HUES6 (cell line): ENCODE measurements at regions not wholly inside any gene's neighbourhood (a gene's known extent, or its start where the extent isn't known, plus 50 kb on each side); places are given as distances from the start of the nearest gene placed in this dataset.

Experiments
- H3K27ac ChIP-seq: 2 replicates; pipeline ENCODE4 v1.7.0; 2013; ENCODE audit warnings: low read depth, mild to moderate bottlenecking, low read length, inconsistent platforms
- H3K27me3 ChIP-seq: 2 replicates; pipeline ENCODE4 v1.6.1; 2013; ENCODE audit warnings: low read length; ENCODE audit not compliant: control insufficient read depth, insufficient read depth
- H3K36me3 ChIP-seq: 2 replicates; pipeline ENCODE4 v1.6.1; 2013; ENCODE audit warnings: low read length; ENCODE audit not compliant: control insufficient read depth, insufficient read depth
- H3K4me1 ChIP-seq: 2 replicates; pipeline ENCODE4 v1.6.1; 2013; ENCODE audit warnings: low read length; ENCODE audit not compliant: control insufficient read depth, insufficient read depth
- H3K4me3 ChIP-seq: 2 replicates; pipeline ENCODE4 v1.5.1; 2013; ENCODE audit warnings: low read depth, low read length
- H3K9ac ChIP-seq: one replicate; pipeline ENCODE4 v1.6.1; 2013; ENCODE audit warnings: mild to moderate bottlenecking, low read length
- H3K9me3 ChIP-seq: 2 replicates; pipeline ENCODE4 v1.6.1; 2013; ENCODE audit warnings: low read depth, low read length; ENCODE audit not compliant: control insufficient read depth, insufficient read depth

DNA sequence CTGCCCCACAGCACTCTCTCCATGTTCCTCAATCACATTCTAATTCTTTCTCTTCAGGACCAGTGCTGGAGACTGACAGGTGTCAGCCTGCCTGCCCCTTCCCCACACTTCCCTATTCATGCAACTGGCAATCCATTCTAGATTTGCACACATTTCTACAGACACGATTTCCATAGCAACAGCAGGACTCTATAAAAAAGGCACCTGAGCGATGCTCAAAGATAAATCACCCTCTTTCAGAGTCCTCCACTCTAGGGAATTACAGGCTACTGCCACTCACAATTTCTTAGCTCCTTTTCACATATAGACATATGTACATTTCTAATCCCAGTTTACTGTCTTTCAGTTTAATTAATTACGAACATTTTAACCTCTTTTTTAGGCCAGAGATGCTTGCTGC is 118.1 kb upstream of the ANKRD1 start:
- Histone ChIP-seq H3K4me1 (peaks cover 9% of the 10 kb centered on the region), H3K9ac (no peak overlapping the region), H3K4me3 (no peak overlapping the region), H3K36me3 (no peaks in the 10 kb centered on the region), H3K9me3 (no peaks in the 10 kb centered on the region), H3K27me3 (no peaks in the 10 kb centered on the region; the same call in none of the 2 replicates), H3K27ac (no peak overlapping the region)

DNA sequence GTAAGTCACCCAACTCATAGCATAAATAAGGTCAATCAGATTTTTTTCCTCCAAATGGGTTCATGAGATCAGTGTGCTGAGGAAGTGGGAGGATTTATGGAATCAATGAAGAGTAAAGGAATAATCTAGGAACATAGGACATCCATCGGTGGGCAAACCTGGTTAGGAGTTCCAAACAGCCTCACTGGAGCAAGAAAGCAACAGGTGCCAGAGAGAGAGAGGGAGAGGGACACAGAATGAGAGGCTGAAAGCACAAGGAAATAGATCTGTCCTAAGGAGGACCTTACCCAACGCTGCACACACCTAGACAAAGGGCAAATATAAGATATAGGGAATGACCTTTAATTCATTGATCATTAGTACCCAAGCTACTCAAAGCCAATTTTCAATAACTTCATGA is 119.5 kb upstream of the ANKRD1 start:
- no peaks in the 10 kb centered on the region; the same call in none of the 2 replicates for H3K27me3 ChIP-seq
- H3K9ac ChIP-seq = no peak overlapping the region
- H3K9me3 ChIP-seq = no peaks in the 10 kb centered on the region
- peaks cover 6% of the 10 kb centered on the region for H3K4me1 ChIP-seq
- H3K36me3 ChIP-seq = no peaks in the 10 kb centered on the region
- no peak overlapping the region for H3K4me3 ChIP-seq
- H3K27ac ChIP-seq = no peak overlapping the region

DNA sequence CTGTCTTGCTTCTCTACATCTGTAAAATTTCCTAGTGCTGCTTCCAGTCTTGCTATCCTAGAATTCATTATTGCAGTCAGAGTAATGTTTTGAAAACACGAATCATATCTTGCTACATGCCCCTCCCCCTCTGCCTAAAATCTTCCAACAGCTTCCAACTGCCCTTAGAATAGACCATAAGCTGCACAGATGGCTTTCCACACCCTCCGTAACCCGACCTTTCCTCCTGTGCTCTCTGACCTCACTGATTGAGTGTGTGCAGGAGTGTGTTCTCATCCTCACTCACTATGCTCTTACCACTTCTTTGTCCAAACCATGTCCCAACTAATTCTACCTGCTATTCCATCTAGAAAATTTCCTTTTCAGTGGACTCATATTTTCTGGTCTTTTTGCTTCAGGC is 121.2 kb upstream of the ANKRD1 start:
- H3K36me3 ChIP-seq = no peaks in the 10 kb centered on the region
- H3K4me1 ChIP-seq = no peaks in the 10 kb centered on the region
- no peaks in the 10 kb centered on the region for H3K9me3 ChIP-seq
- H3K9ac ChIP-seq = no peak overlapping the region
- no peak overlapping the region for H3K27ac ChIP-seq
- H3K27me3 ChIP-seq = no peaks in the 10 kb centered on the region; the same call in none of the 2 replicates
- H3K4me3 ChIP-seq = no peak overlapping the region

DNA sequence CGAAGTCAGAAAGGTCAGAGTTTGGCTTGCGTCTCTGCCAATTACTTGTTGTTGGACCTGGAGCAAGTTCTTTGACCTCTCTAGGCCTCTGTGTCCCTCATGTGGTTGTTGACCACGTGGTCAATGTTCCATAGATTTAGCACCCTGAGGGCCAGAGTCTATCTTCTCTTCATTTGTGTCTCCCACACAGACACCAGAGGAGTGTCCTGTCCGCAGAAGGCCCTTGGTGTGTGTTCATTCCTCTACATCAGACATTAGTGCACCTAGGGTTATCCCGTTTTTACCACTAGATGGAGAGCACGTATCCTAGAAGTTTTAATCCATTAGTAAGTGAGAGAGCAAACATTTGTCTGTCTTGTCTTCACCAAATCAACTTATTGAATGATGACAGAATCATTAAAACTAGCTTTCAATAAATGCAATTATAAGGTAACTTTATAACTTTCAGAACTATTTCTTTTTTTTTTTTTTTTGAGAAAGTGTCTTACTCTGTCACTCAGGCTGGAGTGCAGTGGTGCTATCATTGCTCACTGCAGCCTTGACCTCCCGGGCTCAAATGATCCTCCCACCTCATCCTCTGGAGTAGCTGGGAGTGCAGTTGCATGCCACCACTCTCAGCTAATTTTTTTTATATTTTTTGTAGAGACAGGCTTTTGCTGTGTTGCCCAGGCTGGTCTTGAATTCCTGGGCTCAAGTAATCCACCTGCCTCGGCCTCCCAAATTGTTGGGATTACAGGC is 122.5 kb upstream of the ANKRD1 start:
- H3K36me3 ChIP-seq = no peaks in the 10 kb centered on the region
- H3K4me1 ChIP-seq = no peaks in the 10 kb centered on the region
- H3K4me3 ChIP-seq = no peak overlapping the region

DNA sequence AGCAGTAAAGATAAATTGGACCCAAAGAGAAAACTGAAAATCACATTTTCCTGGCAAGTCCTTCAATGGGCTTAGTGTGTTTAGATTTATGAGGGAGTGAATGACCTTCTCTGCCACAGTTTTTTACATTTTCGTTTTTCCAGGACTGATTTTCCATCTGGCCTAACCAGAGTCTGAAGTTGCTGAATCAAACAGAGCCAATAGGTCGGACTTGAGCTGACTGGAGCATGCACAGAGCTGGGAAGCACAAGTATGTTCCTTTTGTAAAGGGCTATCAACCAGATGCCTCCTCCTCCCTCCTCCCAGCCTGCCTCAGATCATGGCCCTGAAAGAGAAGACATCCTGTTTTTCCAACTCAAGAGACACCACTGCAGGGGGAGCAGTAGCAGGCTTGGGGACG is 126.0 kb upstream of the ANKRD1 start:
- H3K4me3 ChIP-seq = no peak overlapping the region
- H3K4me1 ChIP-seq = peaks cover 8% of the 10 kb centered on the region
- no peak overlapping the region for H3K27ac ChIP-seq
- no peaks in the 10 kb centered on the region for H3K36me3 ChIP-seq
- no peaks in the 10 kb centered on the region; the same call in 1 of the 2 replicates for H3K27me3 ChIP-seq
- no peak overlapping the region for H3K9ac ChIP-seq
- H3K9me3 ChIP-seq = no peaks in the 10 kb centered on the region

More for the DNA sequence above, 122.5 kb upstream of the ANKRD1 start:
- no peak overlapping the region for H3K9ac ChIP-seq
- H3K9me3 ChIP-seq = no peaks in the 10 kb centered on the region
- H3K27me3 ChIP-seq = no peaks in the 10 kb centered on the region; the same call in none of the 2 replicates
- H3K27ac ChIP-seq = no peak overlapping the region

DNA sequence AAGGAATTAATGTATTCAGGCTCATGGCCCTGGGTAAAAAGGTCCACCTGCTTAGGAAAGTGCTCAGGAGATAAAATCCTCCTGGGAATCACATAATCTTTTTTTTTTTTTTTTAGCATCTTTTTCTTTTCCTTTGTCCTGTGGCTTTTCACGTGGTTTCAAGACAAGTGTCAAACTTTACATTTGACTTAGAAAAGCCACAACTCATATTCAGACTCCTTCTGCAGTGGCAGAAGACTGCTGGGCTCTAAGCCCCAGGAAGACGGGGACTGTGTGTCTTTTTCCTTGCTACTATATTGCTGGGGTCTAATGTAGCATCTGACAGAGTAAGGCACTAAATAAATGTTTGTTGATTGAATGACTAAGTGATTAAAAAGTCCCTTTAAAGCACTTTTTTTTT is 127.5 kb upstream of the ANKRD1 start:
- no peaks in the 10 kb centered on the region for H3K9me3 ChIP-seq
- H3K9ac ChIP-seq = no peak overlapping the region
- no peak overlapping the region for H3K4me3 ChIP-seq
- peaks cover 8% of the 10 kb centered on the region for H3K4me1 ChIP-seq
- H3K36me3 ChIP-seq = no peaks in the 10 kb centered on the region
- no peak overlapping the region for H3K27ac ChIP-seq
- H3K27me3 ChIP-seq = no peaks in the 10 kb centered on the region

DNA sequence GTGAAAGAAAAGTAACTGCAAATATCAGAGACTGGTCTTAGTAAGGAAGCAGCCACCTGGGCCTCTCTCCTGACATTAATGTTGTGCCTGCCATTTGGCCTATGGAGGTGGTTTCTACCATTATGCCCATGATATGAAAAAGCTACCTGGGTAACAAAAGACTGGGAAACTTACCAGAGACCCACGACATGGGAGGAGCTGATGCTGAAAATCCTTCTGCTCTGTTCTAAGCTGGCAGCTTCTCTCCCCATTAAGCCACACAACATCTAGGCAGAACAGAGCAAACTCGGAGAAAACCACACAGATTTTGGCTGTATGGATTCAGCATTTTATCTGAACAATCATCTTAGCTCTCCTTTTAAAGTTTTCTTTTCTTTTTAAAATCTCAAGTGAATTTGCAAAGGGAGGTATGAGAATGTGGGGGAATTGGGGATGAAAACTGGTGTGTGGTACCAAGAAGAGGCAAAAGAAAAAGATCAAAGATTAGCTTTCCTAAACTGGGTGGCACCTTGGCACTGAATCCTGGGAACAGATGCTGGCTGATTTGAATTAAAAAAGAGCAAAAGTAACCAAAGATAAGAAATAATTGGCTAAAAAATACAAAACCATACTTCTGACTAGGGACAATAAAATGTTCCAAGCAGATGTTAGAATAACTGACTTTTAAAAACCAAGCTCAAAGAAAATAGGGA is 128.6 kb upstream of the ANKRD1 start:
- Histone ChIP-seq H3K27me3 (no peaks in the 10 kb centered on the region), H3K36me3 (no peaks in the 10 kb centered on the region), H3K4me1 (peaks cover 8% of the 10 kb centered on the region), H3K9me3 (no peaks in the 10 kb centered on the region), H3K9ac (no peak overlapping the region), H3K4me3 (no peak overlapping the region), H3K27ac (no peak overlapping the region)

DNA sequence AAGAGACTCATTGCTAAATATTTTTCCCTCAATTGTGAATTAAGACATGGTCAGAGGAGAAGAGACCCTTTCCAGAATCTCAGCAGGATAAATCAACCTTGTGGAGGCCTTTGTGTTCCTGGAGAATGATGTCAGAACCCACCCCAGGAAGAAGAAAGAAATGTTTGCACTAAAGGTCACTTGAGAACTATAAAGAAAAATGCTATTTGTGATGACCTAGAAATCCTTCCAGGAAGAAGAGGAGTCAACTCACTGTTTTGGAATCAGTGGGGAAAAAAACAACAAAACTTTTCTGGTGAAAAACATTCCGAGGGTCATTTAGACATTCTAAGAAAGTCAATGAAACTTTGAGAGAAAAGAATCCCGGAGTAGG is 129.1 kb upstream of the ANKRD1 start:
- H3K4me1 ChIP-seq = peaks cover 8% of the 10 kb centered on the region
- no peak overlapping the region for H3K4me3 ChIP-seq
- H3K9me3 ChIP-seq = no peaks in the 10 kb centered on the region
- no peak overlapping the region for H3K27ac ChIP-seq
- H3K27me3 ChIP-seq = no peaks in the 10 kb centered on the region
- no peaks in the 10 kb centered on the region for H3K36me3 ChIP-seq
- no peak overlapping the region for H3K9ac ChIP-seq

DNA sequence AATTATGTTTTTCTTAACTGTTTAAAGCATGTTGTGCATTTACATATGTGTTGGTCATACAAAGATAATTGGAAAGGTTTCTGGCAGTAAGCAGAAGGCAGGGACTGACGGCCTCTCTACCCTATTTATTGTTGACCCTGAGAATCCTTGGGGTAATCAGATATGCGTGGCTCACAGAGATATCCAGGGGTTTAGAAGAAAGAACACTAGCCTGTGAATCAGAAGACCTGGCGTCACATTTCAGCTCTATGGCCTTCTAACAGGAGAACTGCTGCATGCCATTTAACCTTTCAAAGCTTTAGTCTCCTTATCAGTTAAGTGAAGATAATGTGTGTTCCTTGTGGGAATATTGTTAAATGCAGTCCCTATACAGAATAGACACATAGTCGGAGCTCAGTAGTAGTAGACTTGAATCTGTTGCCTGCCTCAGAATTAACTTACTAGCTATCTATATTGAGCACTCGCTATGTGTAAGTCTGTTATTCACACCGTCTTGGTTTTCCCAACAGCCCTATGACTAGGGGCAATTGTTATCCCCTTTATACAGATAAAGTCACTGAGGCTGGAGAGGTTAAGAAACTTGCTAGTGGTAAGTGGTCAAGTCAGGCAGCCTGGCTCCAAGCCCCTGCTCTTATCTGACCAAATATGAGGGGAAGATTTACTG is 129.6 kb upstream of the ANKRD1 start:
- H3K4me3 ChIP-seq = no peak overlapping the region
- H3K27ac ChIP-seq = no peak overlapping the region
- H3K36me3 ChIP-seq = no peaks in the 10 kb centered on the region
- H3K27me3 ChIP-seq = no peaks in the 10 kb centered on the region
- H3K4me1 ChIP-seq = peaks cover 8% of the 10 kb centered on the region
- no peaks in the 10 kb centered on the region for H3K9me3 ChIP-seq
- H3K9ac ChIP-seq = no peak overlapping the region

DNA sequence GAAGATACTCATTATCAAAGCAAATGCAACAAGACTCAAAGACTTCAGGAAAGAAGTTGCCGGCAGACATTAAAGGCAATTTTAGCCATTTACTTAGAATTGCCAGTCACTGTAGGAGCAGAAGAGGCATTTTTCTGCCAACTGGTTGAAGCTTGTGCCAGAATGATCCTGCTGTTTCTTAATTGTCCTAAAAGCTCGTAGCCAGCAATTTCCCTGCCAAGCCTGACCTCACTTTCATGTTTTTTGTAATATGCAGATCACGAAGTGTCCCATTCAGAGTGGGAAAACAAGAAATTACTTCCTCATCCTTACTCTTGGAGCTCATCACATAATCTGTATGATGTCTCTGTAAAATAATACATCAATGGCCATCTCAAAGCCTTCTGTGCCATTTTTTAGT is 130.9 kb upstream of the ANKRD1 start:
- peaks cover 8% of the 10 kb centered on the region for H3K4me1 ChIP-seq
- H3K27me3 ChIP-seq = no peaks in the 10 kb centered on the region
- no peak overlapping the region for H3K9ac ChIP-seq
- H3K27ac ChIP-seq = no peak overlapping the region
- no peaks in the 10 kb centered on the region for H3K9me3 ChIP-seq
- no peak overlapping the region for H3K4me3 ChIP-seq
- H3K36me3 ChIP-seq = no peaks in the 10 kb centered on the region

DNA sequence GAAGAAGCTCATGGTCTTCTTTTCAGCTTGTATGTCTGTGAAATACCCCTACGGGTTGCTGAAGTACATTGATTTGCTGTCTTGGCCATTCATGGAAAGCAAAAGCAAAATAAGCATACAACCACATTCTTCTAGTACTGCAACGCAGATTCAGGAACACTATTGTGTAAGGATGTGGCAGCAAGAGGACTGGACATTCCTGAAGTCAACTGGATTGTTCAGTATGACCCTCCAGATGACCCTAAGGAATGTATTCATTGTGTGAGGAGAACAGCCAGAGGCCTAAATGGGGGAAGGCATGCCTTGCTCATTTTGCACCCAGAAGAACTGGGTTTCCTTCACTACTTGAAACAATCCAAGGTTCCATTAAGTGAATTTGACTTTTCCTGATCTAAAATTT is 133.4 kb upstream of the ANKRD1 start:
- Histone ChIP-seq H3K9ac (no peak overlapping the region), H3K27me3 (no peaks in the 10 kb centered on the region)

More for the DNA sequence above, 133.4 kb upstream of the ANKRD1 start:
- Histone ChIP-seq H3K4me3 (no peak overlapping the region), H3K4me1 (peaks cover 8% of the 10 kb centered on the region), H3K27ac (no peak overlapping the region), H3K36me3 (no peaks in the 10 kb centered on the region), H3K9me3 (no peaks in the 10 kb centered on the region)
